ENCODE measurements at regions not wholly inside any gene's neighbourhood (a gene's known extent, or its start where the extent isn't known, plus 50 kb on each side); places are given as distances from the start of the nearest gene placed in this dataset.

- ChIA-PET POLR2A (no interaction called here), CTCF (no interaction called here)
- peaks cover 28 to 42% of the 10 kb centered on the region in 2 experiments for H3K27me3 ChIP-seq (ENCODE audit: control insufficient read depth in 1 of 2, insufficient read depth in 2 of 2, low read length in 2 of 2)
- H3K27ac ChIP-seq (ENCODE audit: low read depth in 1 of 2, low read length in 2 of 2): no peak overlapping the region
- Mint-ChIP-seq H3K4me3 (no peak overlapping the region), H3K4me1 (ENCODE audit: low read depth) (peaks cover 16% of the 10 kb centered on the region), H3K36me3 (ENCODE audit: low read depth) (no peaks in the 10 kb centered on the region), H3K27ac (no peak overlapping the region), H3K9me3 (no peaks in the 10 kb centered on the region), H3K27me3 (peaks cover 88% of the 10 kb centered on the region)
- no peaks in the 10 kb centered on the region for H3K4me1 ChIP-seq (ENCODE audit: insufficient read depth, low read length)
- ATAC-seq (ENCODE audit: poor library complexity) (no peak), DNase-seq (no peak)
- no peaks in the 10 kb centered on the region for H3K36me3 ChIP-seq (ENCODE audit: insufficient read depth, low read length)
- intact Hi-C loops (cut with DNase I, micrococcal nuclease): no loop called here
- TF ChIP-seq CTCF (IDR thresholded peaks at IDR 0.05): no peak
- peaks cover 0 to 5% of the 10 kb centered on the region in 2 experiments for H3K9me3 ChIP-seq (ENCODE audit: control insufficient read depth in 1 of 2, insufficient read depth in 1 of 2, low read length in 2 of 2)
- no peak overlapping the region for H3K4me3 ChIP-seq (ENCODE audit: low read length)
These were observed 215.7 kb downstream of the TEX29 start for GRCh38 chr13:111536075-111536642.

- DNase-seq (no peak), ATAC-seq (ENCODE audit: poor library complexity) (no peak)
- ChIA-PET CTCF (no interaction called here), POLR2A (no interaction called here)
- no peak for TF ChIP-seq CTCF (IDR thresholded peaks at IDR 0.05)
- no peaks in the 10 kb centered on the region for H3K36me3 Mint-ChIP-seq (ENCODE audit: low read depth)
- Histone ChIP-seq H3K4me3 (ENCODE audit: low read length) (no peak overlapping the region), H3K4me1 (ENCODE audit: insufficient read depth, low read length) (no peaks in the 10 kb centered on the region), H3K36me3 (ENCODE audit: insufficient read depth, low read length) (no peaks in the 10 kb centered on the region), H3K27me3 (ENCODE audit: control insufficient read depth in 1 of 2, insufficient read depth in 2 of 2, low read length in 2 of 2) (peaks cover 26 to 32% of the 10 kb centered on the region in 2 experiments), H3K27ac (ENCODE audit: low read depth in 1 of 2, low read length in 2 of 2) (no peak overlapping the region), H3K9me3 (ENCODE audit: control insufficient read depth in 1 of 2, insufficient read depth in 1 of 2, low read length in 2 of 2) (peaks cover 0 to 5% of the 10 kb centered on the region in 2 experiments)
- H3K9me3 Mint-ChIP-seq: no peaks in the 10 kb centered on the region
- H3K27ac Mint-ChIP-seq: no peak overlapping the region
- H3K27me3 Mint-ChIP-seq: peaks cover 79% of the 10 kb centered on the region
- intact Hi-C loops (cut with DNase I, micrococcal nuclease): no loop called here
- no peak overlapping the region for H3K4me3 Mint-ChIP-seq
- H3K4me1 Mint-ChIP-seq (ENCODE audit: low read depth): peaks cover 16% of the 10 kb centered on the region
These were observed 216.8 kb downstream of the TEX29 start for GRCh38 chr13:111537115-111537728.

GRCh38 chr13:111537843-111538499 is 217.5 kb downstream of the TEX29 start:
- intact Hi-C loops (cut with DNase I, micrococcal nuclease): no loop called here
- no peak for TF ChIP-seq CTCF (IDR thresholded peaks at IDR 0.05)
- H3K4me3 ChIP-seq (ENCODE audit: low read length): no peak overlapping the region
- Mint-ChIP-seq H3K27ac (no peak overlapping the region), H3K36me3 (ENCODE audit: low read depth) (no peaks in the 10 kb centered on the region), H3K4me3 (no peak overlapping the region), H3K9me3 (no peaks in the 10 kb centered on the region), H3K27me3 (peaks cover 71% of the 10 kb centered on the region), H3K4me1 (ENCODE audit: low read depth) (peaks cover 16% of the 10 kb centered on the region)
- ChIA-PET POLR2A (no interaction called here), CTCF (no interaction called here)
- H3K36me3 ChIP-seq (ENCODE audit: insufficient read depth, low read length): no peaks in the 10 kb centered on the region
- peaks cover 0 to 7% of the 10 kb centered on the region in 2 experiments for H3K9me3 ChIP-seq (ENCODE audit: control insufficient read depth in 1 of 2, insufficient read depth in 1 of 2, low read length in 2 of 2)
- peaks cover 24 to 30% of the 10 kb centered on the region in 2 experiments for H3K27me3 ChIP-seq (ENCODE audit: control insufficient read depth in 1 of 2, insufficient read depth in 2 of 2, low read length in 2 of 2)
- no peak overlapping the region for H3K27ac ChIP-seq (ENCODE audit: low read depth in 1 of 2, low read length in 2 of 2)
- DNase-seq (no peak), ATAC-seq (ENCODE audit: poor library complexity) (no peak)
- no peaks in the 10 kb centered on the region for H3K4me1 ChIP-seq (ENCODE audit: insufficient read depth, low read length)

All from CD4-positive, alpha-beta T cell (primary cell).